ENCODE measurements at regions not wholly inside any gene's neighbourhood (a gene's known extent, or its start where the extent isn't known, plus 50 kb on each side); places are given as distances from the start of the nearest gene placed in this dataset.

DNA sequence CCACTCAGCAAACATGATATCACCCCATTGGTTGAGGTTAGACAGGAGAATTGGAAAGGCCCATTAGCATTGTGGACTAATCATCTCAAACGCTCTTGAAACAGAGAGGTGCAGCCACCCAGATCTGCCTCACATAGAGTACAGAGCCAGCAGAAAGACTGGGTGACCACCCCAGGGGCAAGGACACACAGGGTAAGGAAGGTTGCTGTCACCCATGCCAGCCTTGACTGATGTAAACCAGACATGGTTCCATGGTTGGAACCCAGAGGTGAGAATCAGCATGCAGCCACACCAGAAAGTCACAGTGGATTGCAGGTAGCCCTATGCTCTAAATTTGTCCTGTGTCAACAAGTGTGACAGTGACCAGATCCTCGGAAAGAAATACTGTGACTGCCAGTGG lies 1268.8 kb downstream of the EFNB2 start:
- ATAC-seq (no peak), DNase-seq (no peak)
- no peaks in the 10 kb centered on the region for H3K9me3 ChIP-seq
- intact Hi-C loops (cut with DNase I, micrococcal nuclease), result no loop called here
- no peak overlapping the region for H3K4me3 ChIP-seq
- TF ChIP-seq, protein P1, sequence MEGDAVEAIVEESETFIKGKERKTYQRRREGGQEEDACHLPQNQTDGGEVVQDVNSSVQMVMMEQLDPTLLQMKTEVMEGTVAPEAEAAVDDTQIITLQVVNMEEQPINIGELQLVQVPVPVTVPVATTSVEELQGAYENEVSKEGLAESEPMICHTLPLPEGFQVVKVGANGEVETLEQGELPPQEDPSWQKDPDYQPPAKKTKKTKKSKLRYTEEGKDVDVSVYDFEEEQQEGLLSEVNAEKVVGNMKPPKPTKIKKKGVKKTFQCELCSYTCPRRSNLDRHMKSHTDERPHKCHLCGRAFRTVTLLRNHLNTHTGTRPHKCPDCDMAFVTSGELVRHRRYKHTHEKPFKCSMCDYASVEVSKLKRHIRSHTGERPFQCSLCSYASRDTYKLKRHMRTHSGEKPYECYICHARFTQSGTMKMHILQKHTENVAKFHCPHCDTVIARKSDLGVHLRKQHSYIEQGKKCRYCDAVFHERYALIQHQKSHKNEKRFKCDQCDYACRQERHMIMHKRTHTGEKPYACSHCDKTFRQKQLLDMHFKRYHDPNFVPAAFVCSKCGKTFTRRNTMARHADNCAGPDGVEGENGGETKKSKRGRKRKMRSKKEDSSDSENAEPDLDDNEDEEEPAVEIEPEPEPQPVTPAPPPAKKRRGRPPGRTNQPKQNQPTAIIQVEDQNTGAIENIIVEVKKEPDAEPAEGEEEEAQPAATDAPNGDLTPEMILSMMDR (IDR thresholded peaks at IDR 0.05), result no peak
- no peaks in the 10 kb centered on the region for H3K4me1 ChIP-seq (ENCODE audit: low read depth)
- no peaks in the 10 kb centered on the region for H3K36me3 ChIP-seq (ENCODE audit: low read depth)

DNA sequence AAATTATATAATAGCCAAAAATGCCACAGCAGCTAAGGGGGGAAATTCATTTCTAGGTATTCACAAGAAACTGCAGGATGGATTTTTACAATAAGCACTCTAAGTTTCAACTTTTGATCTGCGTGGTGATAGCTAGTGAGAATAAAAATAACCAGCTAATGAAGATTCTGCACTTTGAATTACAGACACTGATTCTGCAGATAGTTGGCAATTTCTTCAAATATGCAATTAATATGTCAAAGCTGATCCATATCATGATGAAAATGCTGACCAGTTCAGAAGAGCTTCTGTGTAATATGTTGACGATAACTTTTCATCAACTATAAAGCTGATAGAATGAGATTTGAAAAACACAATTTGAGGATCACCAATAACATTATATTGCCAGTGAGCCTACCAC lies 1272.9 kb downstream of the EFNB2 start:
- H3K4me3 ChIP-seq, result no peak overlapping the region
- no peaks in the 10 kb centered on the region for H3K4me1 ChIP-seq (ENCODE audit: low read depth)
- DNase-seq, result no peak

DNA sequence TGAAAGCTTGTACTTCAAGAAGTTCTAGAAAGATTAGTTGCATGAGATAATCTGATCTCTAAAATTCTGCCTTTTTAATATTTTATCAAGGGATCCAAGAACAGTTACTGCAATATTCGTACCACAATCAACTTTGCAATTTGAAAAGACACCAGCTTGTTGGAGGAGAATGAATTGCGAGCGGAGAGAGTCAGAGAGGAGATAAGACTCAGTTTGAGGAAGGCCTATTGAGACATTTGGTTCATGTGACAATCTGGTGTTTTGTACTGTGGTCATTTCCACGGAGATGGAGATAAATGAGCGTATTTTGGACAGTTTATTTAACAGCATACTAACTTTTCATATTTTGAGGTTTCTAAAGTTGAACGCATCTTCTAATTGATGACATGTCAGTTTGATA lies 1276.0 kb downstream of the EFNB2 start:
- TF ChIP-seq, protein P1 (IDR thresholded peaks at IDR 0.05), result no peak
- Histone ChIP-seq H3K36me3 (ENCODE audit: low read depth) (no peaks in the 10 kb centered on the region), H3K9me3 (no peaks in the 10 kb centered on the region), H3K4me3 (no peak overlapping the region), H3K4me1 (ENCODE audit: low read depth) (no peaks in the 10 kb centered on the region)
- no peak for ATAC-seq
- intact Hi-C loops (cut with DNase I, micrococcal nuclease), result no loop called here
- no peak for DNase-seq

More for the DNA sequence above, 1272.9 kb downstream of the EFNB2 start:
- no peak for ATAC-seq
- Histone ChIP-seq H3K9me3 (no peaks in the 10 kb centered on the region), H3K36me3 (ENCODE audit: low read depth) (no peaks in the 10 kb centered on the region)
- TF ChIP-seq, protein P1 (IDR thresholded peaks at IDR 0.05), result no peak
- intact Hi-C loops (cut with DNase I, micrococcal nuclease), result no loop called here

DNA sequence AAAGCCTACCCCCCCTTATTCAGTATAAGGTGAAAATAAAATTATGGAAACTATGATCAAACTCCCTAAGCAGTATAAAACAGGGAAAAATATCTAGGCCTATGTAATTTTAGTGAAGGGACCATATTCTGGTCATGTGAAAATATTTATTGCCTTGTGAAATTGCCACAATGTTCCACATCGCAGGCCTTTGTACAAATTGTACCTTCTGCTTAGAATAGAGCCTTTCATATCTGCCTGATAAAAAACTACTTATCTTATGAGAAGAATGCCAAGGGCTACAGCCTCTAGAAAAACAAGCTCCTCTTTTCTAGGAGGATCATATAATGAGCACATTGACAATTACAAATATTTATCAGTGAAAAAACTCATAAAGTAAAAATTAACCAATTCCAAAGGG lies 1280.0 kb downstream of the EFNB2 start:
- Histone ChIP-seq H3K4me3 (no peak overlapping the region), H3K9me3 (no peaks in the 10 kb centered on the region), H3K36me3 (ENCODE audit: low read depth) (no peaks in the 10 kb centered on the region), H3K4me1 (ENCODE audit: low read depth) (no peaks in the 10 kb centered on the region)
- no peak for DNase-seq
- no peak for ATAC-seq
- TF ChIP-seq, protein P1 (IDR thresholded peaks at IDR 0.05), result no peak
- intact Hi-C loops (cut with DNase I, micrococcal nuclease), result no loop called here

DNA sequence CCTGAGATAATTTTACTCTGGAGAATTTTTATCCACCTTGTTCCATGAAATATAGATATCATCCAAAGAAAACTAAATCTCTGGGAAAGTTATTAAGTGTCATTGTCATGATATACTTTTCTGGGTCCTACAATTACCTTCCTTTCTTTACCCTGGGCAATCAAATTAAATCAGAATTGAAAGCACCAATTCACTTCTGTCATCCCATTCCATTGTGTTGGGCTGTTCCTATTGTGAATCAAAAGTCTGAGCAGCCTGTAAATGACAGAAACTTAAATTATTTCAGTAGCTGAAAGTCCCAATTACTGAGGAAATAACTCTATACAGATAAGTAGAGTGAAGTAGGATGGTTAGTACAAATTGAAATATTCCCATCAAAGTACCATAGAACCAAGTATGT lies 1284.2 kb downstream of the EFNB2 start:
- no peaks in the 10 kb centered on the region for H3K36me3 ChIP-seq (ENCODE audit: low read depth)
- DNase-seq (no peak), ATAC-seq (no peak)
- H3K4me1 ChIP-seq (ENCODE audit: low read depth), result no peaks in the 10 kb centered on the region
- TF ChIP-seq, protein P1 (IDR thresholded peaks at IDR 0.05), result no peak
- H3K4me3 ChIP-seq, result no peak overlapping the region
- intact Hi-C loops (cut with DNase I, micrococcal nuclease), result no loop called here
- H3K9me3 ChIP-seq, result no peaks in the 10 kb centered on the region

DNA sequence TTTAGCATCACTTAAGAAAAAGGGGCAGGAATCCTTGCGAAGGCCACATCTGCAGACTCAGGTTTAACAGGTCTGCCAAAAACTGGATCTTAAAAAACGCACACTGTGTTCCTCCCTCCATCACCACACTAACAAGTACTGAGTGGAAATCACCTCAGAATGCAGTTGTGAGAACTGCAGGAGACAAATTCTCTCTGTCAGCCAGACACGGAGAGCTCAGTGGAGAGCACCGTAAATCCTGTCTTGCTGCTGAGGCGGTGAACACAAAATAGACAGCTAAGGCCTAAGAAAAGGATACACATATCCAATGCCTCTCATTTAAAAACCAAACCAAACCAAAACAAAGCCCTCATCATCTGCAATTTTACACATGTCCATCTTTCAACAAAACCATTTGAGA lies 1287.6 kb downstream of the EFNB2 start:
- Histone ChIP-seq H3K9me3 (no peaks in the 10 kb centered on the region), H3K36me3 (ENCODE audit: low read depth) (no peaks in the 10 kb centered on the region), H3K4me1 (ENCODE audit: low read depth) (no peaks in the 10 kb centered on the region), H3K4me3 (no peak overlapping the region)
- DNase-seq (no peak), ATAC-seq (no peak)
- intact Hi-C loops (cut with DNase I, micrococcal nuclease), result no loop called here
- TF ChIP-seq, protein P1 (IDR thresholded peaks at IDR 0.05), result no peak
